ENCODE measurements at regions not wholly inside any gene's neighbourhood (a gene's known extent, or its start where the extent isn't known, plus 50 kb on each side); places are given as distances from the start of the nearest gene placed in this dataset.

DNA sequence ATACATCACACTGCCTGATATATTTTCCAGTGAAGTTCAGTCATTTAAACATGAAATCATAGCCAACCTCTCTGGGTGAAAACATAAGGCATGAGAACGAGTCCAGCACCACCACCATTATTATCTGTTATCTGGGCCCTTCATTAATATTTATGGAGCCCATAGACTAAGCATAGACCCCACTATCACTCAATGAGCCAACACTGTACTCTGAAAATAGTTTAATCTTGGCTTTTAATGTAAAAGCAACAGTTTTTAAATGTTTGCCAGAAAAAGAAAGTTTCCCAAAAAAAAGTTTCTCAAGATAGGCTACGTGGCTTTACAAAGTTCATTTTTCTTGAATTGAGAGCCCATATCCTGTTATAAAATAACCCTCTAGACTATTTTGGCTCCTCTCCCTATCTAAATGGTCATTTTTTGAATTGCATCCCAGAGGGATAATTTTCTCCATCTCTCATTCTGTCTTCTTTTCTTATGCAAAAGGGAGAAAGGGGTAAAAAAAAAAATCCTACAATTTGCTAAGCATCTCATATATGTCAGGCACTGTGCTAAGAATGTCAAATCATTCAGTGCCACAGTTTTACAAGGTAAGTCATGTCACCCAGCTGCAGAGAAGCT lies 66.1 kb downstream of the FZD1 start:
- TF ChIP-seq CTCF (IDR thresholded peaks at IDR 0.05; ENCODE audit: low read length): no peak
- no peak for TF ChIP-seq EZH2 (IDR thresholded peaks at IDR 0.05; ENCODE audit: borderline replicate concordance, low read length)

Data from OCI-LY1 (cell line).